HG03175 (cell line): ENCODE measurements at regions not wholly inside any gene's neighbourhood (a gene's known extent, or its start where the extent isn't known, plus 50 kb on each side); places are given as distances from the start of the nearest gene placed in this dataset.

ENCODE experiments used
- ATAC-seq: cut with Tn5 transposase; IDR thresholded peaks from one replicate; pipeline ENCODE4 v1.9.1; 2021; ENCODE audit warnings: mild to moderate bottlenecking, moderate library complexity; ENCODE audit not compliant: unreplicated experiment

DNA sequence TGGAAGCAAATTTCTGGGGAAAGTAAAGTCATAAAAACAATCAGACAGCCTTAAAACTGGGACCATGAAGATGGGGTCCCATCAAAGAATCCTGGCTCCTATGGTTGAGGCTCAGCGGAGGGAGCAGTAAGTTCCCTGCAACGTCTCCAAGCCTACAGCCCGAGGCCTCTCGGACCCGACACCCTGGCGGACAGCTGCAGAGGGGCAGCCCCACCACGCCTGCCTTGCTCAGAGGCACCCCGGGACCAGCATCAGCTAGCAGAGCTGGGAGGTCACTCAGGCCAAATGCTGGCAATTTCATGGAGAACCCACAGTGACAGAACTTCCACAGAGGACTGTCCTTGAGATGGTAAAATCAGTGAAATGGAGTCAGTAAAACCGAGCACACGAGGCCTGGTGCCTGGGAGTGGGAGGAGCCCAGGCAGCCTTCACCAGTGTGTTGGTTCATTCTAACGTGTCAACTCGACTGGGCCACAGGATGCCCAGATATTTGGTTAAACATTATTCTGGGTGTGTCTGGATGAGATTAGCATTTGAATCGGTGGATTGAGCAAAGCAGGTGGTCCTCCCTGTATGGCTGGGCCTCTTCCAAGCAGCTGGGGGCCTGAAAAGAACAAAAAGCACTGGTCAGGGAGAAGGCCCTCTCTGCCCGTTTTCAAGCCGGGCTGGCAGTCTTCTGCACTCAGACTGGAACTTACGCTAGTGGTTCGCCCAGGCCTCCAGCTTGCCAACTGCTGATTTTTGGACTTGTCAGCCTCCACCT lies 96.2 kb upstream of the INSIG1 start:
- ATAC-seq = no peak

DNA sequence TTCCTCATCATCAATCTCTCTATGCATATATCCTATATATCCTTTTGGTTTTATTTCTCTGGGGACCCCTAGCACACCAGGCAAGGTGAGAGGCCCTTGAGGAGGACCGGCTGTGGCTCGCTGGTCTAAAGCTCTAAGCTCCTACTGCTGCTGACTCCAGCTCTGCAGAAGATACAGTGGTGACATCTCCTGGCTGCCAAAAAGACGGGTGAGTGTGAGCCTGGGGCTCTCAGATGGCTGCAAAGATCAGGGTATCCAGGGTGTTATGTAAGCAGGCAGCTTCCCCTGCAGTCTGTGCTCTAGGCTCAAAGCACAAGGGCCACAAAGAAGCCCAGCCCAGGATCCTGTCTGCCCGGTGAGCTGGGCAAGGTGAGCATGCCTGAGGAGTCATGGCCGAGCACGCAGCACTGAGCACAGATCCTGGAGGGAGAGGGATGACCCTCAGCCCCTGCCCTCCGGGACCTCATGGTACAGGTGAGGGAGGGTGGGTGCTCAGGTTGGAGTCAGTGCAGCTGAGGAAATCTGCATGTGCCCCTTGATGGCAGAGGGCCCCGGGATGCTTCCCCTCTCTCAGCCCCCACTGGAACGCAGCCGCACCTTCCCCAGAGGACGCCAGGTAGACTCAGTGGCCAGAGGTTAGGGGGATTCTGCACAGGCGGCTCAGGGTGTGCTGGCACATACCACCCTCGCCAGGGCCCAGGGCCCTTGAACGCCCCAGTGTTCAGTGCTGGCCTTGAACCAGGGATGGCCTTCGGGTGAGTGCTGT lies 95.4 kb upstream of the INSIG1 start:
- no peak for ATAC-seq

DNA sequence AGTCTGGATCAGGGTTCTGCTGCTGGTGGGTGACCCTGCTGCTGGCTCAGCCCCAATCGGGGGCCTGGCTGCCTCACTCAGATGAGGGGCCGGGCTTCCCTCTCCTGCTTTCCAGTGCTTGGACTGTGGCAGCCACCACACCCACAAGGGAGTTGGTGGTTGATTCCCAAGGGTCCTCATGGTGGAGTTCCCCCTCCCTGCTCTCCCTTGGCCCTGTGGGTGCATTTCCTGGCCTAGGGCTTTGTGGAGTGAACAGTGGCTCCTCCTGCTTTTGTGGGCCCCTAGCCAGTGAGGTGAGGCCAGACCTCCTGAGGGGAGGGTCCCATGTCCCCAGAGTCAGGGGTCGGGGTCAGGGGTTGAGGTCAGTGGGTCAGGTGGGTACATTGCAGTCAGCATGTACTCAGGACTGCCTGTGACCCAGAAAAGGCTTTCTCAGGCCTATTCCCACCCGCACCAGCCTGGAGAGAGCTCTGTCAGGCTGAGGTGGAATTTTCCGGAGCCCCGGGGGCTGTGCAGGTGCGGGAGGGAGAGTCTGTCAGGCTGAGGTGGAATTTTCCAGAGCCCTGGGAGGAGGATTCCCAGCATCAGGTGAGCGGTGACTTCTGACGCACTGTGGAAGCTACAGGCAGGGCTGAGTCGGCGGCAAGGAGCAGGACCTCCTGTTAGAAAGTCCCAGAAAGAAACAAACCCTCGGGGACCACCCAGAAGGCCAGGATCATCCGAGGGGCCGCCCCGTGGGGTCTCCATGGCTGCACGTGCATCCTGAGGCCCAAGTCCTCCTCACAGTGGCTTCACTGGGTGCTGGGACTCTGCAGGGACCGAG lies 94.4 kb upstream of the INSIG1 start:
- no peak for ATAC-seq

DNA sequence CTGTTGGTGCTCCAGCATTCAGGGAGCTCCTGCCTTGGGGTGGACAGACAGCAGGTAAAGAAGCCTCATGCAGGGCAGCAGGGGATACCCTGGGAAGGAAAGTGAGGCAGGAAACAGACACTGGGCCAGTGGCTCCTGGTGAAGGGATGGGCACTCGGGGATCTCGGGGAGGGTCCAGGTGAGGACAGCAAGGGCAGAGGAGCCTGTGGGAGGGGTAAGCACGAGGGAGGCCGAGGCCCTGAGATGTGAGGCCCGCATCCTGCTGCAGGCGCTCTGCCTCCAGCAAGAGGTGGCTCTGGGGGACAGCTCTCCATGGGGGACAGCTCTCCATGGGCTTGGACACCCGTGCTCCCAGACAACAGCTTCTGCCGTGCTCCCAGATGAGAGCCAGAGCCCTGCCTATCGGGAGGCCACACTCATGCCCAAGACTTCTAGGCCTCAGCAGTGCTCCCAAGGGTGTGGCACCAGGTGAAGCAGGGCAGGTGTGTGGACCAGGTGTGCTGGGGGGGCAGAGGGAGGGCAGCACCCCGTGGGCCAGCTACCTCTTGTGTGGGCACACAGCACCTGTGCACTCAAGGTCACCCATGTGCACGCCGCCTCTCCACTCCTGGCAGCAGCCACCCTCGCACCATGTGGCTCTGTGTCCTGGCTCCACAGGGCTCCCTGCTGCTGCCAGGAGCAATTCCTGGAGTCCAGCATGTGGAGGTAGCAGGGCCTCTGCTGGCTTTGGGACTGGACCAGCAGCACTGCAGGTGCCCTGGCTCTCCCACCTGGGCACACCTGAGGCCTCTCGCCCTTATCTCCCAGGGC lies 93.6 kb upstream of the INSIG1 start:
- no peak for ATAC-seq

DNA sequence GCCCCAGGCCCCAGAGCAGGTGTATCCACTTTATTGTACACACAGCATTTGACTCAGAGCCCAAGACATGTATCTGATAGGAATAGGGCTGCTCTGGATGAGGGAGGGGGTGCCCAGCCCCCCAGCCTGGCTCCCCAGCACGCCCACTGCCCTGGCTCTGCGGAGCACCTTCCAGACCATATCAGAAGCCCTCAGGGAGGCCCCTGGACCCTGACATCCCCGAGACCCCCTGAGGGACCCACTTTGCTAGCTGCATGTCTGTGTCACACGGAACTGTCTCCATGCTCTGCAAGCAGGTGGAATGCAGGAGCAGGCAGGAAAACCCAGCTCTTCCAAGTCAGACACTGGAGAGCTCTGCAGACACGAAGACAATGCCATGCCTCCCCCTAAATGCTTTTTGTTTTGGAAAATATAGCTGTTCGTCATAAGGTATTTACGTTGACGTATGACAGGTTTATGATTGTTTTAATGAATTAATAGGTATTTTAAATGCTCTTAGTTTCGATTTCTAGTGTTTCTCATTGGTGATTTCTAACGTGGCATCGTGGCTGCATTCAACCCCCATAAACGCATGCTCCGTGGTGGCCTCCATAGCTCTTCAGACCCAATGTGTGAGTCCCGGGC lies 92.8 kb upstream of the INSIG1 start:
- no peak for ATAC-seq

DNA sequence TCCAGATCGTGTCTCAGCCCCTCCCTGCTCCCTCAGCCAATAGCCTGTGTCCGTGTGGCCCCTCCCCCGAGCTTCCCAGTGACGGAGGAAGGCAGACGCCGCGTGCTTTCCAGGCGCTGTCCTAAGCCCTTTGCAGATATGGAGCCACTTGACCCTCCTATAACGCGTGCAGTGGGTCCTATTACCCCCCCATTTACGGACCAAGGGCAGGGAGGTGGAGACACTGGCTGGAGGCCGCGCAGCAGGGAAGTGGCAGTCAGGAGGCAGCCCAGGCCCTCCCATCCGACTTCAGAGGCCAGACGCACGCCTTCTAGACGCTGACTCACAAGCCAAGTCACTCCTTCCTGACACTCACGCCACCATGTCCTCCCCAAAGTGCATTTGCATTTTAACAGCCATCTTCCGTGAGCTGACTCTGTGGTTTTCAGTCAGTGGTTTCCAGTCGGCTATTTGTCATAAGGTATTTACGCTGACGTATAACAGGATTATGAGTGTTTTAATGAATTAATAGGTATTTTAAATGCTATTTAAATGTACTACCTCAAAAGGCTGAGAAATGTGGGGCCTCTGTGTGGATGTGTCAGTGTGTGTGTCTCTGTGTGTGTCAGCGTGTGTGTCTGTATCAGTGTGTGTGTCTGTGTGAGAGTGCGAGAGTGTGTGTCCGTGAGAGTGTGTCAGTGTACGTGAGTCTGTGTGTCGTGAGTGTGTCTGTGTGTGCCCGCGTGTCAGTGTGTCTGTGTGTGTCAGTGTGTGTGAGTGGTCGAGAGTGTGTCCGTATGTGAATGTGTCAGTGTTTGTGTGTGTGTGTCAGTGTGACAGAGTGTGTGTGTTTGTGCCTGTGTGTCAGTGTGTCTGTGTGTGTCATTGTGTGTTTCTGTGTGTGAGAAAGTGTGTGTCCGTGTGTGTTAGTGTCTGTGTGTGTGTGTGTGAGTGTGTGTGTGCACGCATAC lies 92.0 kb upstream of the INSIG1 start:
- ATAC-seq = peak; percentile 91

DNA sequence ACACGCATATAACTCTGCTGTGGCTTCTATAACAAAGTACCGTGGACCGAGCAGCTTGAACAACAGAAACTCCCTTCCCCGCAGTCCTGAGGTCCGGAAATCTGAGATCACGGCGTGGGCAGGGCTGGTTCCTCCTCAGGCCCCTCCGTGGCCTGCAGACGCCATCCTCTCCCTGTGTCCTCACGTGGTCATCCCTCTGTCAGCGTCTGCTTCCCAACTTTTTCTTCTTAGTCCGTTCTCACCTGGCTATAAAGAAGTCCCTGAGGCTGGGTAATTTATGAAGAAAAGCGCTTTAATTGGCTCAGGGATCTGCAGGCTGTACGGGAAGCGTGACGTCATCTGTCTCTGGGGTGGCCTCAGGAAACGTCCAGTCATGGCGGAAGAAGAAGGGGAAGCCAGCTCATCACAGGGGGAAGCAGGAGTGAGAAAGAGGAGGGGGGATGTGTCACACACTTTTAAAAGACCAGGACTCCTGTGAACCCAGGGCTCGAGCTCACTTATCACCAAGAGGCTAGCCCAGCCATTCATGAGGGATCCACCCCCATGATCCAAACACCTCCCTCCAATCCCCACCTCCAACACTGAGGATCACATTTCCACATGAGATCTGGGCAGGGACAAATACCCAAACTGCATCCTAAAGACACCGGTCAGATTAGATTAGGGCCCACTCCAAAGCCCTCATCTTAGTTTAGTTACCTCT lies 91.2 kb upstream of the INSIG1 start:
- peak; percentile 42 for ATAC-seq

DNA sequence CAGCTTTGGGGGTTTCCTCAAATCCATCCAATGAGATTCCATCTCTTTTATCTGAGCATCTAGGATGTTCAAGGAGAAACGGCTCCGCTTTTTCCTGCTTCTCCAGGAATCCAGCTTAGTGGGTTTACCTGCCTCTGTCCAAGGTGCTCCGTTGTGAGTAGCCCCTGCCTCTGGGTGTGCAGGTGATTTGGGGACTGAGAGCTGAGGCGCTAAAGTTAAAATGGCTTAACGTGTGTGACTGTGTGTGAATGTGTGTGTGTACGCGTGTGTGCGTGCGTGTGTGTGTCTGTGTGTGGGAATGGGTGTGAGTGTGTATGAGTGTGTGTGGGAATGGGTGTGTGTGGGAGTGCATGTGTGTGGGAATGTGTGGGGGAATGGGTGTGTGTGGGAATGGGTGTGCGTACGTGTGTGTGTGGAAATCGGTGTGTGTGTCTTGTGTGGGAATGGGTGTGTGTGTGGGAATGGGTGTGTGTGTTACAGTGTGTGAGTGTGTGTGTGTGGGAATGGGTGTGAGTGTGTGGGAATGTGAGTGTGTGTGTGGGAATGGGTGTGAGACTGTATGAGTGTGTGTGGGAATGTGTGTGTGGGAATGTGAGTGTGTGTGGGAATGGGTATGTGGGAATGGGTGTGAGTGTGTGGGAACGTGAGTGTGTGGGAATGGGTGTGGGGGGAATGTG lies 90.2 kb upstream of the INSIG1 start:
- ATAC-seq = no peak

DNA sequence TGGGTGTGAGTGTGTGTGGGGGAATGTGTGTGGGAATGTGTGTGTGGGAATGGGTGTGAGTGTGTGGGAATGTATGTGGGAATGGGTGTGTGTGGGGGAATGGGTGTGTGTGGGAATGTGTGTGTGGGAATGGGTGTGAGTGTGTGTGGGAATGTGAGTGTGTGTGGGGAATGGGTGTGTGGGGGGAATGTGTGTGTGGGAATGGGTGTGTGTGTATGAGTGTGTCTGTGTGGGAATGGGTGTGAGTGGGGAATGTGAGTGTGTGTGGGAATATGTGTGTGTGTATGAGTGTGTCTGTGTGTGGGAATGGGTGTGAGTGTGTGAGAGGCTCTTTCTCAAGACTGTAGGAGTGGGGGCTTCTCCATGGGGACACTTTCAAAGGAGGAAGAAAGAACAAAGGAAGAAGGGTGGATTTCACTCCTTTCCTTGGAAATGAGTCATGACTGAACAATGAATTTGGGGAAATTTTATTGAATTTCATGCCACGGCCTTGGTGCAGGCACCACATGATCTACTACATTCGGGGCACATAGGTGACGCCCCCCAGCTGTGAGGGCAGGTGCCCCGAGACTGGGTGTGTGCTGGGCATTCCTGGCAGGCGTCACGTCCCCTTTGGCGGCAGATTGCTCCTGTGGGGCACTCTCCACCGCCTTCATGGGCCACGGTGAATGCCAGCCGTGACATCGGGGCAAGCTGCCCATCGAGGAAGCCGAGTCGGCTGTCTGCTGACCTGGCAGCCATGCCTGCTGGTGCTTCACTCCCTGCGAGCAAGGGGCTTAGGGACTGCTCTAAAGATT lies 88.8 kb upstream of the INSIG1 start:
- no peak for ATAC-seq

DNA sequence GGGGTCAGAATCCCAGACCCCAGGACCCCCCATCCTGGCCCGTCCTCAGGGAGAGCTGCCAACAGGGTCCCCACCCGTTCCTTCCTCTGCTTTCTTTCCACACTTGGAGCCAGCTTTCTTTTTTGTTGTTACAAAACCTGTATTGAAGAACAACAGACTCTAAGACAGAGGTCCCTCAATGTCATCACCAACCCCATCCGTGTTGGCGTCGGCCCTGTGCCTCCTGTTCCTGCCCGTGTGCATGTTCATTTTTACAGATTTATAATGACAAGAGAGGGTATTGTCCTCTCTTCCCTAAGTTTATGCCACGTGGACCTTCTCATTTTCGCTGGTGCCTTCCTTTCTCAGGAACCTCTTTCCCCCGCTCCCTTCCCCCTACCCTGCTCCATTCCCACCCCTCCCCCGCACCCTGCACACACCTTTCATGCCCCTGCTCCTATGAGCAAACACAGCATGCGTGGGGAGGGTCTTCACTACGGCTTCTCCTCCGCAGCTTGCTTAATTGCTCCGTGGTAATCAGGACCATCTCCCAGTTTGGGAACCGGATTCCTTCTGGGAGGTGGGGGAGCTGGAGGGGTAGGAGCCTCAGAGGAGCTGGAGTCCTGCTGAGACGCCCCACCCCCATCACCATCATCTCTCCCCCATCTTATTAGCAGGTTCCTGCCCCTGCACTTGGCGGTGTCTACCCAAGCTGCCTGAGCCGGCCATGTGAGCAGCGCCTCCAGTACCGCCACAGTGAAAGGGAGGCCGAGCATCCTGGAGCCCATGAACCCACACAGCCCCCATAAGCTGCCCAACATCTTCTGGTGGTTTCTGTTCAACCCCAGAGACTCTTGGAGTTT lies 88.0 kb upstream of the INSIG1 start:
- ATAC-seq = no peak

DNA sequence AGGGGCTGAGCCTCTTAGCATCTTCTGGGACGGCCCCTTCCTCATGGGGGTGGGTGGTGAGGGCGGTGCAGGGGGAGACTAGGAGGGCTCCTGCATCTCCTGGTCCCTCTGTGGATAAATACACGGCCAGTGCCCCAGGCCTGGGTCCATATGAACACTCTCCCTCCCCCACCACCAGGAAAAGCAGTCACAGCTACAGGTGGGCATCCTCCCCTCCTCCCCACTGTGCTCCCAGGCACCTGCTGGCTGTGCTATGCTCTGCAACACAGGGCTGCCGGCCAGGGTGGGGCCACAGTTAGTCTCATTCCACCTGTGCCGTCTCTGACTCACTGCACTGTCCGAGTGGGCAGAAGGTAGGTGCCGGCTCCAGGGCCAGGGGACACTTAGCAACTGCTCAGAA lies 87.3 kb upstream of the INSIG1 start:
- ATAC-seq = no peak

DNA sequence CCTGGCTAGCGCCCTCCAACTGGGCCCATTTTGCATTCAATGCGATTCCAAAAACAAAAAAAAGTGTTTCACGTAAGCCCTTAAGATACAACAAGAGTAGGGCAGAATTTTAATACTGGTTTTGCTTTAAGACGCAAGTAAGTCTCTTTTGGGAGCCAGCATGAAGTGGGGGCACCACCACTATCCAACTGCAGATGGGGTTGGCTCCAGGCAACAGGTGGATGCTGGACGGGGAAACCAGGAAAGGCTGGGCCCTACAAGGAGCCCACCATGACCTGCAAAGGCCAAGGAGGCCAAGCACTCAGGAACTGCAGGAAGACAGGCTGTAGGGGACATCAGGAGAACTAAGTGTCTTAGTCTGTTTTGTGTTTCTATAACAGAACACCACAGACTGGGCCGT lies 86.5 kb upstream of the INSIG1 start:
- ATAC-seq = no peak

DNA sequence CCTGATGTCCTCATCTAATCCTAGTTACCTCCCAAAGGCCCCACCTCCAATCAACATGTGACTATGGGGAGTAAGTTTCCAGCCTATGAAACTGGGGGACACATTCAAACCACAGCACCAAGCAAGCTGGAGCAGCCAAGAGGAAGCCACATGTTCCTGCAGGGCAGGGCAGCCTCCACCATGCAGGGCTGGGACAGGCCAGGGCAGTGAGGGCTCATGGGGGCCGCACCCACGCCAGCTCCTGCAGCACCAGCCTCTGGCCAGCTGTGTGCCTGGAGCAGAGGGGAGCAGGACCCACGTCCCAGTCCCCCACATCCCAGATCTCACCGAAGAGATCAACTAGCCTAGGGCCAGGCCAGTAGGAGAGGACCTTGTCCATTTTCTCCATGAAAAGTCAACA lies 85.9 kb upstream of the INSIG1 start:
- ATAC-seq = no peak

DNA sequence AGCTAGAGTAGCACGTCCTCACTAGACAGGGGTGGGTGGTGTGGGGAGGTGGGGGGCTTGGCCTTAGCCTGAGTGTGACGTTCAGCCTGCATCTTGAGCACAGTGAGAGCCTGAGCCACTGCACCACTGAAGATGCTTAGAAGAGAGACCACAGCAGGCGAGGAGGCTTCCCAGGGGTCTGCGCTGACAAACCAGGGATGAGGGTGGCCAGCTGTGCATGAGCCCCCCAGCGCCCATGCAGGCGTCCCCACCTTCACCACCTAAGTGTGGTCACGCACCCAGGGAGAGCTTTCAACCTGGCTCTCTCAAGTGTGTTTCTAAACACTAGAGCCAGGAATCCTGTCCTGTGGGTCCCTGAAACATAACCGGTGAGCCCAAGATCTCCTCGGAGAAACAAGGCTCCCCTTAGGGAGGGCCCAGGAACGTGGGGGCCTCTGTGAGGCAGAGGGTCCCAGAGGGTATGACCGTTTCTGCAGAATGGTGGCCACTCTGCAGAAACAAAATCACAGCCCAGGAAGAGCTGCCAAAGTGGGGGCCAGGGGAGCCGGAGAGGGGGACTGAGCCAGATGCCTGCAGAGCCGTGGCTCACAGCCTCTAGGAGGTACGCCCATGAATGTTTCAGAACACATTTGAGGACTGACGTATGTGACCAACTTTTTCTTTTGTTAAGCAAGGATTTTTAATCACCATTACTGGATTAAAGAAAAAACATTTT lies 85.2 kb upstream of the INSIG1 start:
- no peak for ATAC-seq

DNA sequence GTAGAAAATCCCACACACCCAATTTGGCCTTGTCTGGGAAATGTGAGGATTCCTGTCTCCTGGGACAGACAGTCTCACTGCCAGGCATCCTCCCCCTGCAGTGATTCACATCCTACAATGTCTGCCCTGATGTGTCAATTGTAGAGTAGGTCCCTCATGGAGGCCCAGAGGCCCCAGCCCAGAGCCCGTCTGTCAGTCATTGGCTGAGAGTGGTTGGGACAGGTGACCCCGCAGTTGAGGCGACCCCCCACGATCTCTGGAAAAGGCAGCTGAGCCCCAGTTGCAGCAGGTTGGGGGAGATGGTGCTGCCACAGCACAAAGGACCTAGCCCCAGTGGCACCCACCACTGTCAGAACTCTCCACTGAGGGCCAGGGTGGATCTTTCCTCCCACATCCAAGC lies 84.3 kb upstream of the INSIG1 start:
- ATAC-seq = no peak
